ENCODE measurements at regions not wholly inside any gene's neighbourhood (a gene's known extent, or its start where the extent isn't known, plus 50 kb on each side); places are given as distances from the start of the nearest gene placed in this dataset.

DNA sequence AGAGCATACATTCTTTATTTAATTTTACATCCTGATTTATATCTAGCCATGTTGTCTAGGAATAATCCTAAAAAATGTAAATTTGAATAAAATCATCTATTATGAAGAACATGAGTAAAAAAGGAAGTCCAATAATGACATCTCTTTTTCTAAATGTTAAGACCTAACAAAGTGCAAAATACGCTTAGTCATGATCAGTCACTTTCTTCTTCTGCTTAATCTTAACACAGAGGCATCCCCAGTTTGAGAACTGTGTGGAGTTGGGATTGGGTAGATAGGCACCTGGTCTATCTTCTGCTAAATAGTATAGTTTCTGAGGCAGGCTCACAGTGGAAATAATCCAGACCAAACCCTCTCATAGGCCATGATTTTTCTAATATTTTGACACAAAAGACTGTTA, 311.7 kb upstream of the LRRC7 start:
- TF ChIP-seq, protein P1, sequence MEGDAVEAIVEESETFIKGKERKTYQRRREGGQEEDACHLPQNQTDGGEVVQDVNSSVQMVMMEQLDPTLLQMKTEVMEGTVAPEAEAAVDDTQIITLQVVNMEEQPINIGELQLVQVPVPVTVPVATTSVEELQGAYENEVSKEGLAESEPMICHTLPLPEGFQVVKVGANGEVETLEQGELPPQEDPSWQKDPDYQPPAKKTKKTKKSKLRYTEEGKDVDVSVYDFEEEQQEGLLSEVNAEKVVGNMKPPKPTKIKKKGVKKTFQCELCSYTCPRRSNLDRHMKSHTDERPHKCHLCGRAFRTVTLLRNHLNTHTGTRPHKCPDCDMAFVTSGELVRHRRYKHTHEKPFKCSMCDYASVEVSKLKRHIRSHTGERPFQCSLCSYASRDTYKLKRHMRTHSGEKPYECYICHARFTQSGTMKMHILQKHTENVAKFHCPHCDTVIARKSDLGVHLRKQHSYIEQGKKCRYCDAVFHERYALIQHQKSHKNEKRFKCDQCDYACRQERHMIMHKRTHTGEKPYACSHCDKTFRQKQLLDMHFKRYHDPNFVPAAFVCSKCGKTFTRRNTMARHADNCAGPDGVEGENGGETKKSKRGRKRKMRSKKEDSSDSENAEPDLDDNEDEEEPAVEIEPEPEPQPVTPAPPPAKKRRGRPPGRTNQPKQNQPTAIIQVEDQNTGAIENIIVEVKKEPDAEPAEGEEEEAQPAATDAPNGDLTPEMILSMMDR (IDR thresholded peaks at IDR 0.05) = no peak
- H3K9me3 ChIP-seq = no peaks in the 10 kb centered on the region
- no peaks in the 10 kb centered on the region for H3K4me1 ChIP-seq
- H3K27ac ChIP-seq = no peak overlapping the region
- DNase-seq = no peak
- H3K27me3 ChIP-seq = no peaks in the 10 kb centered on the region
- no peak for ATAC-seq
- no peak overlapping the region for H3K4me3 ChIP-seq
- intact Hi-C loops (cut with DNase I) = no loop called here
- H3K36me3 ChIP-seq = no peaks in the 10 kb centered on the region

DNA sequence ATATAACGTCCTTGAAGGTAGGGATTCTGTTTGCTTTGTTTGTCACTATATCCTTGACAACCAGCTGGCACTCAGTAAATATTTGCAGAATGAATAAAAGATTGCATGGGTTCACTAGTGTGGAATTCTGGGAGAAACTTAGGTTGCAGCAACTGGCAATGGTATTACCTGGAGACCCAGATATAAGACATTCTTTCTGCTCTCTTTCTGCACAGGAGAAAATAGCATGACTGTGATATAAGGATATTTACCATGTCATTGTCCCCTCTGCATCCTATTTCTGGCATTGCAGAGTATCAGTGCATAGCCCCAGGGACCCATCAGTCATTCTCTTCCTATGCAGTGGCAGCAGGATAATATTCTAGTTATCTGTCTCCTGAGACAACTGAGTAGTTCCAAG, 308.9 kb upstream of the LRRC7 start:
- Histone ChIP-seq H3K27ac (no peak overlapping the region), H3K4me3 (no peak overlapping the region), H3K36me3 (no peaks in the 10 kb centered on the region), H3K27me3 (no peaks in the 10 kb centered on the region), H3K4me1 (no peaks in the 10 kb centered on the region), H3K9me3 (no peaks in the 10 kb centered on the region)
- intact Hi-C loops (cut with DNase I) = no loop called here
- no peak for ATAC-seq
- DNase-seq = no peak
- TF ChIP-seq, protein P1 (IDR thresholded peaks at IDR 0.05) = no peak

DNA sequence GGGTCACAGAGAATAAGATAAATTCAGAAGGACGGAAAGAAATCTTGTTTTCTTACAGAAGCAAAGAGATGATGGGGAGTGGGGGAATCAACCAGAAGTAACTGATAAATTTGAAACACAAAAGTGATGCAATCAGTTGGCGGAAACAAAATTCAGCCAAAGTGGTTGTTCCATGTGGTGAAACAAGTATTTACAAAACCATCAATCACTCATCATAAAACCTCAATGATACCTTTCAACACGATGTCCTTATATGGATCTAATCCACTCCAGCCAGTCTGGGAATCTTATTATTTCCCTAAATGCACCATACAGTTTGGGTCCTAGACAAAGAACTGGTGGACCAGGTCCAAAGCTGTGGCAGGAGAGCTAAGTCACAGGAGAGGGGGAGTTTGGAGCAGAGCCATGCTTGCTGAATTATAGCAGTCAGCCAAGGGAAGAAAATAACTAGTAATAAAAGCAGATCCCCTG, 303.8 kb upstream of the LRRC7 start:
- Histone ChIP-seq H3K4me3 (no peak overlapping the region), H3K36me3 (no peaks in the 10 kb centered on the region), H3K9me3 (no peaks in the 10 kb centered on the region), H3K4me1 (no peaks in the 10 kb centered on the region), H3K27me3 (no peaks in the 10 kb centered on the region), H3K27ac (no peak overlapping the region)
- no peak for ATAC-seq
- peak in 2 of 4 donors; percentile 61 to 76 for DNase-seq
- intact Hi-C loops (cut with DNase I) = no loop called here
- TF ChIP-seq, protein P1 (IDR thresholded peaks at IDR 0.05) = no peak

DNA sequence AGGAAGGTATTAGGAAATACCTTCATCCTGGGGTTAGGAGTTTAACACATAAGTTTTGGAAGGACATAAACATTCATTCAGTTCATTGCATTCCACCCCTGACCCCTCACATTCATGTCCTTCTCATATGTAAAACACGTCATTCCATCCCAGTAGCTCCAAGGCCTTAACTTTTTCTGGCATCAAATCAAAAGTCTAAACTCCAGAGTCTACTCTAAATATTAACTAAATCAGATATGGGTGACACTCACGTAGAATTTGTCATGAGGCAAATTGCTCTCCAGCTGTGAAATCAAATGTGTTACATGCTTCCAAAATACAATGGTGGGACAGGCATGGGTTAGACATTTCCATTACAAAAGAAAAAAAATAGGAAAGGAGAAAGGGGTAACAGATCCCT, 298.2 kb upstream of the LRRC7 start:
- Histone ChIP-seq H3K9me3 (no peaks in the 10 kb centered on the region), H3K36me3 (no peaks in the 10 kb centered on the region), H3K4me3 (no peak overlapping the region), H3K27me3 (no peaks in the 10 kb centered on the region), H3K27ac (no peak overlapping the region), H3K4me1 (no peaks in the 10 kb centered on the region)
- ATAC-seq = no peak
- intact Hi-C loops (cut with DNase I) = no loop called here
- TF ChIP-seq, protein P1 (IDR thresholded peaks at IDR 0.05) = no peak
- DNase-seq = no peak

DNA sequence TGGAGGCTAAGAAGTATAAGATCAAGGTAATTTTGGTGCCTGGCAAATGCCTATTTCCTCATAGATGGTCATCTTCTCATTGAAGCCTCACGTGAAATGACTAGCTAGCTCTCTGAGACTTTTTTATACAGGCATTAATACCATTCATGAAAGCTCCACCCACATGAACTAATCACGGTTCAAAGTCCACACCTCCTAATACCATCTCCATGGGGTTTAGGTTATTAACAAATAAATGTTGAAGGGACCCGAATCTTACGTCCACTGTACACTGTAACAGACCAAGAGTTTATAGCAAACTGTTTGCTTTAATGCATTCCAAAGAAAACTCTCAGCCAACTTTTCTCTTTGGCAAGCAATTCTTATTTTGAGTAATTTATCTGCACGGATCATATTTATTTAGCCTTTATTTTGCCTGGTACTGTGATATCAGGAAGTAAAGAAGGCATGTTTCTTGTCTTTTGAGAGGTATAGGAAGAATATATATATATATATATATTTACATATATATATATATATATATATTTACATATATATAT, 296.1 kb upstream of the LRRC7 start:
- Histone ChIP-seq H3K4me1 (no peaks in the 10 kb centered on the region), H3K27ac (no peak overlapping the region), H3K9me3 (no peaks in the 10 kb centered on the region), H3K4me3 (no peak overlapping the region), H3K27me3 (no peaks in the 10 kb centered on the region), H3K36me3 (no peaks in the 10 kb centered on the region)
- no peak for ATAC-seq
- TF ChIP-seq, protein P1 (IDR thresholded peaks at IDR 0.05) = no peak
- intact Hi-C loops (cut with DNase I) = no loop called here
- DNase-seq = peak in 1 of 4 donors; percentile 21

All from left lung (tissue), 4 donors.